GM19438 (cell line): ENCODE measurements at regions not wholly inside any gene's neighbourhood (a gene's known extent, or its start where the extent isn't known, plus 50 kb on each side); places are given as distances from the start of the nearest gene placed in this dataset.

Experiments used
- ATAC-seq: cut with Tn5 transposase; IDR thresholded peaks from one replicate; pipeline ENCODE4 v1.9.1; 2021; ENCODE audit warnings: low read depth; ENCODE audit not compliant: unreplicated experiment

- ATAC-seq, result no peak
These were observed 175.7 kb upstream of the SLC25A13 start for GRCh38 chr7:96497567-96497966.

GRCh38 chr7:96495751-96496216 lies 173.9 kb upstream of the SLC25A13 start:
- no peak for ATAC-seq

GRCh38 chr7:96486681-96487080 lies 164.8 kb upstream of the SLC25A13 start:
- no peak for ATAC-seq

GRCh38 chr7:96484845-96485244 lies 162.9 kb upstream of the SLC25A13 start:
- no peak for ATAC-seq

- ATAC-seq, result no peak
These were observed 162.2 kb upstream of the SLC25A13 start for GRCh38 chr7:96484091-96484490.

GRCh38 chr7:96481796-96482195 lies 159.9 kb upstream of the SLC25A13 start:
- no peak for ATAC-seq

- no peak for ATAC-seq
These were observed 157.2 kb upstream of the SLC25A13 start for GRCh38 chr7:96479015-96479645.

- ATAC-seq, result no peak
These were observed 149.7 kb upstream of the SLC25A13 start for GRCh38 chr7:96471606-96472005.

- no peak for ATAC-seq
These were observed 130.2 kb upstream of the SLC25A13 start for GRCh38 chr7:96452146-96452545.

GRCh38 chr7:96449094-96449493 lies 127.2 kb upstream of the SLC25A13 start:
- no peak for ATAC-seq

GRCh38 chr7:96447109-96447645 lies 125.3 kb upstream of the SLC25A13 start:
- no peak for ATAC-seq

- ATAC-seq, result no peak
These were observed 119.7 kb upstream of the SLC25A13 start for GRCh38 chr7:96441436-96442084.

GRCh38 chr7:96440328-96440727 lies 118.4 kb upstream of the SLC25A13 start:
- no peak for ATAC-seq

GRCh38 chr7:96436880-96437279 lies 115.0 kb upstream of the SLC25A13 start:
- no peak for ATAC-seq

- ATAC-seq, result no peak
These were observed 108.5 kb upstream of the SLC25A13 start for GRCh38 chr7:96430356-96430755.

- ATAC-seq, result no peak
These were observed 105.2 kb upstream of the SLC25A13 start for GRCh38 chr7:96427143-96427542.

- ATAC-seq, result no peak
These were observed 104.8 kb upstream of the SLC25A13 start for GRCh38 chr7:96426685-96427084.

GRCh38 chr7:96426027-96426426 lies 104.1 kb upstream of the SLC25A13 start:
- no peak for ATAC-seq

- no peak for ATAC-seq
These were observed 102.5 kb upstream of the SLC25A13 start for GRCh38 chr7:96424411-96424810.

GRCh38 chr7:96422388-96422787 lies 100.5 kb upstream of the SLC25A13 start:
- ATAC-seq, result no peak

GRCh38 chr7:96418581-96418980 lies 96.7 kb upstream of the SLC25A13 start:
- no peak for ATAC-seq

- no peak for ATAC-seq
These were observed 95.9 kb upstream of the SLC25A13 start for GRCh38 chr7:96417784-96418183.
